ENCODE measurements at regions not wholly inside any gene's neighbourhood (a gene's known extent, or its start where the extent isn't known, plus 50 kb on each side); places are given as distances from the start of the nearest gene placed in this dataset.

- no peak for TF ChIP-seq CTCF (conservative IDR thresholded peaks at IDR 0.05)
- H3K27ac ChIP-seq: no peak overlapping the region
Measured at GRCh38 chr19:32168111-32168510, 177.3 kb upstream of the ZNF507 start.

- H3K27ac ChIP-seq: no peak overlapping the region
- no peak for TF ChIP-seq CTCF (conservative IDR thresholded peaks at IDR 0.05)
Measured at GRCh38 chr19:32168606-32169005, 176.8 kb upstream of the ZNF507 start.

- TF ChIP-seq CTCF (conservative IDR thresholded peaks at IDR 0.05): no peak
Measured at GRCh38 chr19:32171719-32172151, 173.7 kb upstream of the ZNF507 start.

GRCh38 chr19:32172566-32173160 is 172.7 kb upstream of the ZNF507 start:
- H3K27ac ChIP-seq: no peak overlapping the region
- no peak for TF ChIP-seq CTCF (conservative IDR thresholded peaks at IDR 0.05)

More at GRCh38 chr19:32171719-32172151, 173.7 kb upstream of the ZNF507 start:
- no peak overlapping the region for H3K27ac ChIP-seq

GRCh38 chr19:32173836-32174235 is 171.6 kb upstream of the ZNF507 start:
- TF ChIP-seq CTCF (conservative IDR thresholded peaks at IDR 0.05): no peak
- H3K27ac ChIP-seq: no peak overlapping the region

GRCh38 chr19:32174386-32175113 is 170.9 kb upstream of the ZNF507 start:
- no peak for TF ChIP-seq CTCF (conservative IDR thresholded peaks at IDR 0.05)
- no peak overlapping the region for H3K27ac ChIP-seq

- TF ChIP-seq CTCF (conservative IDR thresholded peaks at IDR 0.05): no peak
- no peak overlapping the region for H3K27ac ChIP-seq
Measured at GRCh38 chr19:32176591-32176990, 168.8 kb upstream of the ZNF507 start.
